OCI-LY3 (cell line): ENCODE measurements at regions not wholly inside any gene's neighbourhood (a gene's known extent, or its start where the extent isn't known, plus 50 kb on each side); places are given as distances from the start of the nearest gene placed in this dataset.

Experiments
- H2AFZ ChIP-seq: fragments of 200-600, 300-600 bp; shearing (Covaris generic); 2 replicates; pipeline ENCODE4 v1.6.0; 2014; ENCODE audit warnings: antibody characterized with exemption, low read depth, low read length
- H3K27ac ChIP-seq: fragments of 200-600, 300-600 bp; sonication (generic); 2 replicates; pipeline ENCODE4 v1.5.1; 2014; ENCODE audit warnings: mild to moderate bottlenecking, low read length, moderate library complexity, mixed read lengths
- H3K27me3 ChIP-seq: fragments of 200-600, 300-600 bp; sonication (generic); 2 replicates; pipeline ENCODE4 v1.6.1; 2014; ENCODE audit warnings: low read depth, low read length, mixed read lengths
- H3K36me3 ChIP-seq: fragments of 200-600, 300-600 bp; sonication (generic); replicated peaks from 2 replicates; pipeline ENCODE3; 2014; ENCODE audit warnings: low read depth, low read length, mixed read lengths
- H3K4me1 ChIP-seq: fragments of 300-600, 200-600 bp; sonication (generic); 2 replicates; pipeline ENCODE4 v1.6.1; 2014; ENCODE audit warnings: low read length, mixed read lengths
- H3K4me2 ChIP-seq: fragments of 200-600, 300-600 bp; sonication (generic); 2 replicates; pipeline ENCODE4 v1.6.1; 2014; ENCODE audit warnings: low read length, mixed read lengths
- H3K4me3 ChIP-seq: fragments of 300-600, 200-600 bp; sonication (generic); 2 replicates; pipeline ENCODE4 v1.5.1; 2014; ENCODE audit warnings: antibody characterized with exemption, mild to moderate bottlenecking, low read length, moderate library complexity
- H3K79me2 ChIP-seq: fragments of 300-600, 200-600 bp; shearing (Covaris generic); 2 replicates; pipeline ENCODE4 v1.6.1; 2014; ENCODE audit warnings: mild to moderate bottlenecking, low read length, mixed read lengths
- H3K9ac ChIP-seq: fragments of 300-600, 200-600 bp; shearing (Covaris generic); 2 replicates; pipeline ENCODE4 v1.6.0; 2014; ENCODE audit warnings: mild to moderate bottlenecking, low read length, moderate library complexity
- H3K9me3 ChIP-seq: fragments of 200-600, 300-600 bp; shearing (Covaris generic); 2 replicates; pipeline ENCODE4 v1.6.1; 2014; ENCODE audit warnings: low read length, mixed read lengths; ENCODE audit not compliant: insufficient read depth
- H4K20me1 ChIP-seq: fragments of 200-600, 300-600 bp; sonication (generic); 2 replicates; pipeline ENCODE4 v1.6.1; 2016; ENCODE audit warnings: low read length, mixed read lengths; ENCODE audit not compliant: insufficient read depth
- EZH2phosphoT487 ChIP-seq: fragments of 200-600 bp; shearing (Covaris generic); IDR thresholded peaks from 2 replicates; pipeline ENCODE4 v1.6.1; 2018; ENCODE audit warnings: antibody characterized with exemption, mixed run types, low read depth
- TF ChIP-seq, protein P1 (sequence below): fragments of 200-600, 300-600 bp; sonication (generic); IDR thresholded peaks from 2 replicates; pipeline ENCODE4 v1.5.1; 2014; ENCODE audit warnings: antibody characterized with exemption, low read length, low read depth

DNA sequence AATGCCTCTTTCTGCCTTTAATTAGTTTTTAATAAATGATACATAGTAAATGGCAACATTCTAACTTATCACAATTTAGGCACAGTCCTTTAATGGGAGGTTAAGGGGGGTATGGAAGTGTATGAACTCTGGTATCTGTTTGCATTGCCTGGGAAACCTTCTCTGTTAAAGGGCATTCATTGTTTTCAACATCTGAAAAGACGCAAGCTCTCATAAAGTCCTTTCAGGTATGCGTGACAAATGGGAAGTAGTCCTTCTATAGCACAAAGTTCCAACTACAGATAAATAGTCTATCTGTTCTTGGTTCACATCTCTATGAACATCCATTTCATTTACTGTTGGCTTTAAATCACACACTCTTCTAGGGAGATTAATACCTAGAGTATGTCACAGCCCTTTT lies 298.0 kb upstream of the PMFBP1 start:
- Histone ChIP-seq H4K20me1 (no peaks in the 10 kb centered on the region), H3K4me1 (peaks cover 2% of the 10 kb centered on the region)
- TF ChIP-seq, protein P1, sequence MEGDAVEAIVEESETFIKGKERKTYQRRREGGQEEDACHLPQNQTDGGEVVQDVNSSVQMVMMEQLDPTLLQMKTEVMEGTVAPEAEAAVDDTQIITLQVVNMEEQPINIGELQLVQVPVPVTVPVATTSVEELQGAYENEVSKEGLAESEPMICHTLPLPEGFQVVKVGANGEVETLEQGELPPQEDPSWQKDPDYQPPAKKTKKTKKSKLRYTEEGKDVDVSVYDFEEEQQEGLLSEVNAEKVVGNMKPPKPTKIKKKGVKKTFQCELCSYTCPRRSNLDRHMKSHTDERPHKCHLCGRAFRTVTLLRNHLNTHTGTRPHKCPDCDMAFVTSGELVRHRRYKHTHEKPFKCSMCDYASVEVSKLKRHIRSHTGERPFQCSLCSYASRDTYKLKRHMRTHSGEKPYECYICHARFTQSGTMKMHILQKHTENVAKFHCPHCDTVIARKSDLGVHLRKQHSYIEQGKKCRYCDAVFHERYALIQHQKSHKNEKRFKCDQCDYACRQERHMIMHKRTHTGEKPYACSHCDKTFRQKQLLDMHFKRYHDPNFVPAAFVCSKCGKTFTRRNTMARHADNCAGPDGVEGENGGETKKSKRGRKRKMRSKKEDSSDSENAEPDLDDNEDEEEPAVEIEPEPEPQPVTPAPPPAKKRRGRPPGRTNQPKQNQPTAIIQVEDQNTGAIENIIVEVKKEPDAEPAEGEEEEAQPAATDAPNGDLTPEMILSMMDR: no peak
- no peak for TF ChIP-seq EZH2phosphoT487

DNA sequence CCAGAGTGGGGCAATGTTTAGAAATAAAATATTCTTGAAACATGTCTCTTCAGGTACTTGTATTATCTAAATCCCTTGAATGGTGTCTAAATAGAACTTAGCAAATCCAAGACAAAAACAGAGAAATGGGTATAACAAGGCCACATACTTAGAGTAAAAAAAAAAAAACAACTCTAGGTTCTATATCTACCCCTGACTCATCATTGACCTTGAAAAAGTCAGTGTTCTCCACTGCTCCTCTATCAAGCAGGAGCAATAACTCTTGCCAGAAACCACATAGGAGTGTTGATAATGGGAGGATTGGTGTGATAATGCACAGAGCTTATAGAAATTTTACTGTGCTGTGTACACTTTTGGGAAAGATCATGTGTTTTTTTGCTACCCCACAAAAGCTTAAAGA lies 296.6 kb upstream of the PMFBP1 start:
- Histone ChIP-seq H3K27ac (no peak overlapping the region), H3K79me2 (no peaks in the 10 kb centered on the region), H4K20me1 (no peaks in the 10 kb centered on the region), H3K27me3 (no peaks in the 10 kb centered on the region), H3K4me1 (peaks cover 8% of the 10 kb centered on the region), H3K9me3 (peaks cover 4% of the 10 kb centered on the region; the same call in 1 of the 2 replicates), H3K4me2 (no peak overlapping the region), H3K9ac (no peak overlapping the region), H2AFZ (no peak overlapping the region), H3K36me3 (peaks cover 11% of the 10 kb centered on the region), H3K4me3 (no peak overlapping the region)
- TF ChIP-seq, protein P1: no peak
- no peak for TF ChIP-seq EZH2phosphoT487

More for the DNA sequence above, 298.0 kb upstream of the PMFBP1 start:
- Histone ChIP-seq H3K79me2 (no peaks in the 10 kb centered on the region), H3K27me3 (no peaks in the 10 kb centered on the region), H3K27ac (no peak overlapping the region), H3K4me3 (no peak overlapping the region), H3K9ac (no peak overlapping the region), H3K9me3 (no peaks in the 10 kb centered on the region), H2AFZ (no peak overlapping the region), H3K36me3 (peaks cover 4% of the 10 kb centered on the region), H3K4me2 (no peak overlapping the region)

DNA sequence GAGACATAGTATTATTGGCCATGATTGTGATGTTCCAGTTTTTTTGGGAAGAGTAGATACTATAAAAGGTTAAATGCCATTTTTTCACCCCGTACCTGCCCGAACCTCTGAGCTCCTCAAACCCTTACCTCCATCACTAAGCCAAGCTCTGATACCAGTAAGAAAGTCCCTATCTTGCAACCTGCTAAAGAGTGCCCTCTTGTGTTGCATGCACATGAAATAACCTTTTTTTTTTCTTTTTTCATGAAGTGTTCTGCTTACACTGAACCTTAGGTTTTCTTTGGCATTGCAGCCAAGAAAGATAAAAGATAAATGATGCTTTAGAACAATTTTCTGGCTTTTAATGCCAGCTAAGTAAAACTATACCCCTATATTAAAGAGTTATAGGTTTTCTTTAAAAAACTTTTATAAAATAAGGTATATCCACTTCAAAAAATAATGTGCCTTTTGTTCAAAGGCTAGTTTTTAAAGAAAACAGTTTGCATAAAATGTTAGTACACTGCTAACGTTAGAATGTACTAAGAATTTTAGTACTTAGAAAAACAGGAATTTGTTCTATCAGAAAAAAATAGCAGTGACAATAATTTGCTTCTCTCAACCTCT lies 295.3 kb upstream of the PMFBP1 start:
- peaks cover 4% of the 10 kb centered on the region; the same call in 1 of the 2 replicates for H3K9me3 ChIP-seq
- TF ChIP-seq, protein P1: peak; percentile 76
- no peak for TF ChIP-seq EZH2phosphoT487
- H4K20me1 ChIP-seq: no peaks in the 10 kb centered on the region
- no peak overlapping the region for H3K9ac ChIP-seq
- H2AFZ ChIP-seq: no peak overlapping the region
- no peaks in the 10 kb centered on the region for H3K27me3 ChIP-seq
- no peaks in the 10 kb centered on the region for H3K79me2 ChIP-seq
- H3K27ac ChIP-seq: no peak overlapping the region
- peaks cover 8% of the 10 kb centered on the region for H3K4me1 ChIP-seq
- no peak overlapping the region for H3K4me3 ChIP-seq
- peaks cover 11% of the 10 kb centered on the region for H3K36me3 ChIP-seq
- H3K4me2 ChIP-seq: no peak overlapping the region

DNA sequence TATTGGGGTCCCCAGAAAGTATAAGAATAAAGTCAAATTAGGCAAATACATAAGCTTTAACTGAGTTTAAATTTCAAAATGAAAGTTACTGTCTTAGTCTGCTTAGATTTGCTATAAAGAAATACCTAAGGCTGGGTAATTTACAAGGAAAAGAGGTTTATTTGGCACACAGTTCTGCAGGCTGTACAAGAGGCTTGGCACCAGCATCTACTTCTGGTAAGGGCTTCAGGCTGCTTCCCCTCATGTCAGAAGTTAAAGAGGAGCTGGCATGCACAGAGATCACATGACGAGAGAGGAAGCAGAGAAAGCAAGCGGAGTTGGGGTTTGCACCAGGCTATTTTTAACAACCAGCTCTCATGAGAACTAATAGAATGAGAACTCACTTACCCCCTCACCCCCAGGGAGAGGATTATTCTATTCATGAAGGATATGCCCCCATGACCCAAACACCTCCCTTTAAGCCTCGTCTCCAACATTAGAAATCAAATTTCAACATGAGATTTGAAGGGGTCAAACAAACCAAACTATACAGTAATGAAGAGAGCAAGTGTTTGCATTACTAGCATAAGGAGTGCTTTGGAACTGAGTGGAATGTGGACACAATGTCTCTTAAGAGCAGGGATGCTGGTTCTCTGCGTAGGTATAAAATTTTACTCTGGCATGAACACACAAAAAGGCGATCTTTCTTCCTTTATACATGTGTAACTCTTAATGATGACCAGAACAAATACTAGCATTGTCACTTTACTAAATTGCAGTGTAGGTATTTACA lies 292.8 kb upstream of the PMFBP1 start:
- Histone ChIP-seq H3K4me3 (no peak overlapping the region), H3K4me2 (no peak overlapping the region), H3K27me3 (no peaks in the 10 kb centered on the region)

More for the DNA sequence above, 292.8 kb upstream of the PMFBP1 start:
- Histone ChIP-seq H3K27ac (no peak overlapping the region), H4K20me1 (no peaks in the 10 kb centered on the region), H3K4me1 (peaks cover 8% of the 10 kb centered on the region), H2AFZ (no peak overlapping the region), H3K36me3 (peaks cover 11% of the 10 kb centered on the region), H3K79me2 (no peaks in the 10 kb centered on the region), H3K9me3 (peaks cover 4% of the 10 kb centered on the region; the same call in 1 of the 2 replicates), H3K9ac (no peak overlapping the region)
- no peak for TF ChIP-seq EZH2phosphoT487
- TF ChIP-seq, protein P1: no peak
